Hepatocyte (in vitro differentiated cells): ENCODE measurements at regions not wholly inside any gene's neighbourhood (a gene's known extent, or its start where the extent isn't known, plus 50 kb on each side); places are given as distances from the start of the nearest gene placed in this dataset.

Source experiments
- DNase-seq: peaks from one replicate; pipeline ENCODE4 v3.0.0-alpha.2; 2016; ENCODE audit warnings: low spot score
- H2AFZ ChIP-seq: fragments of 200-600 bp; sonication (generic); 2 replicates; pipeline ENCODE4 v1.6.0; 2016; ENCODE audit warnings: antibody characterized with exemption, mild to moderate bottlenecking
- H3K27ac ChIP-seq: fragments of 200-600 bp; sonication (generic); 2 replicates; pipeline ENCODE4 v1.5.1; 2016; ENCODE audit warnings: mild to moderate bottlenecking
- H3K27me3 ChIP-seq: fragments of 200-600 bp; sonication (generic); 2 replicates; pipeline ENCODE4 v1.6.1; 2016
- H3K36me3 ChIP-seq: fragments of 200-600 bp; sonication (generic); replicated peaks from 2 replicates; pipeline ENCODE4 v1.5.1; 2016; ENCODE audit warnings: low read depth; ENCODE audit not compliant: insufficient read depth
- H3K4me1 ChIP-seq: fragments of 200-600 bp; sonication (generic); 2 replicates; pipeline ENCODE4 v1.5.1; 2016; ENCODE audit warnings: mild to moderate bottlenecking, moderate library complexity; ENCODE audit not compliant: insufficient read depth
- H3K4me2 ChIP-seq: fragments of 200-600 bp; sonication (generic); 2 replicates; pipeline ENCODE4 v1.6.0; 2016
- H3K4me3 ChIP-seq: fragments of 200-600 bp; sonication (generic); 2 replicates; pipeline ENCODE4 v1.5.1; 2016; ENCODE audit warnings: mild to moderate bottlenecking
- H3K79me2 ChIP-seq: fragments of 200-600 bp; sonication (generic); 2 replicates; pipeline ENCODE4 v1.6.0; 2017; ENCODE audit warnings: mild to moderate bottlenecking
- H3K9me2 ChIP-seq: fragments of 200-600 bp; sonication (generic); replicated peaks from 2 replicates; pipeline ENCODE4 v1.6.0; 2017; ENCODE audit warnings: mild to moderate bottlenecking; ENCODE audit not compliant: insufficient read depth
- H3K9me3 ChIP-seq: fragments of 200-600 bp; sonication (generic); 2 replicates; pipeline ENCODE4 v1.5.1; 2016; ENCODE audit warnings: low read depth, mild to moderate bottlenecking
- H4K20me1 ChIP-seq: fragments of 200-600 bp; sonication (generic); 2 replicates; pipeline ENCODE4 v1.6.0; 2016; ENCODE audit warnings: mild to moderate bottlenecking; ENCODE audit not compliant: insufficient read depth, poor library complexity, severe bottlenecking
- CTCF ChIP-seq: fragments of 200-600 bp; sonication (generic); IDR thresholded peaks from 2 replicates; pipeline ENCODE4 v1.5.1; 2016; ENCODE audit warnings: antibody characterized with exemption, mild to moderate bottlenecking; ENCODE audit not compliant: poor library complexity
- EZH2 ChIP-seq: fragments of 200-600 bp; sonication (generic); IDR thresholded peaks from 2 replicates; pipeline ENCODE4 v1.6.1; 2016; ENCODE audit warnings: antibody characterized with exemption, mild to moderate bottlenecking, borderline replicate concordance
- EZH2phosphoT487 ChIP-seq: fragments of 200-600 bp; sonication (generic); IDR thresholded peaks from one replicate; pipeline ENCODE4 v1.6.1; 2018; ENCODE audit warnings: antibody characterized with exemption, mild to moderate bottlenecking, low read depth, moderate library complexity; ENCODE audit not compliant: unreplicated experiment, severe bottlenecking
- WGBS: methylation state at CpG from one replicate; pipeline ENCODE4 v1.1.6; 2016; ENCODE audit warnings: low lambda C conversion rate; ENCODE audit errors: missing lambda C conversion rate; 5-methylcytosine and 5-hydroxymethylcytosine counted together

- no peaks in the 10 kb centered on the region for H3K36me3 ChIP-seq
- no peaks in the 10 kb centered on the region for H4K20me1 ChIP-seq
- H3K9me3 ChIP-seq, result no peaks in the 10 kb centered on the region
- no peaks in the 10 kb centered on the region for H3K79me2 ChIP-seq
- no peak overlapping the region for H3K27ac ChIP-seq
- no peaks in the 10 kb centered on the region for H3K9me2 ChIP-seq
- no peak overlapping the region for H3K4me3 ChIP-seq
- DNase-seq, result no peak
- no peaks in the 10 kb centered on the region for H3K27me3 ChIP-seq
- H2AFZ ChIP-seq, result no peak overlapping the region
- no peaks in the 10 kb centered on the region for H3K4me1 ChIP-seq
- no peak overlapping the region for H3K4me2 ChIP-seq
- TF ChIP-seq EZH2, result no peak
- no peak for TF ChIP-seq EZH2phosphoT487
- TF ChIP-seq CTCF, result no peak
- 83% methylated on average over 2 of the region's 2 CpGs for WGBS
These were observed 439.9 kb downstream of the BRINP1 start for GRCh38 chr9:118929287-118929686.

GRCh38 chr9:118931941-118932340 lies 437.3 kb downstream of the BRINP1 start:
- no peaks in the 10 kb centered on the region for H3K9me3 ChIP-seq
- no peak overlapping the region for H3K4me2 ChIP-seq
- H3K36me3 ChIP-seq, result no peaks in the 10 kb centered on the region
- H3K4me1 ChIP-seq, result no peaks in the 10 kb centered on the region
- H3K9me2 ChIP-seq, result no peaks in the 10 kb centered on the region
- TF ChIP-seq EZH2phosphoT487, result no peak
- TF ChIP-seq CTCF, result no peak
- no peak for TF ChIP-seq EZH2
- H3K79me2 ChIP-seq, result no peaks in the 10 kb centered on the region
- H3K27ac ChIP-seq, result no peak overlapping the region
- 67% methylated on average over 1 of the region's 1 CpG for WGBS
- no peak for DNase-seq
- H3K4me3 ChIP-seq, result no peak overlapping the region
- no peaks in the 10 kb centered on the region for H4K20me1 ChIP-seq
- no peak overlapping the region for H2AFZ ChIP-seq
- no peaks in the 10 kb centered on the region for H3K27me3 ChIP-seq

- no peak overlapping the region for H3K4me2 ChIP-seq
- H3K27me3 ChIP-seq, result no peaks in the 10 kb centered on the region
- H3K27ac ChIP-seq, result no peak overlapping the region
- H3K4me3 ChIP-seq, result no peak overlapping the region
- H3K36me3 ChIP-seq, result no peaks in the 10 kb centered on the region
- no peak overlapping the region for H2AFZ ChIP-seq
- H3K79me2 ChIP-seq, result no peaks in the 10 kb centered on the region
- no peak for TF ChIP-seq CTCF
- TF ChIP-seq EZH2phosphoT487, result no peak
- no peak for TF ChIP-seq EZH2
- no peaks in the 10 kb centered on the region for H4K20me1 ChIP-seq
- H3K4me1 ChIP-seq, result no peaks in the 10 kb centered on the region
- no peak for DNase-seq
- no peaks in the 10 kb centered on the region for H3K9me3 ChIP-seq
- H3K9me2 ChIP-seq, result no peaks in the 10 kb centered on the region
These were observed 430.7 kb downstream of the BRINP1 start for GRCh38 chr9:118938581-118938980.

GRCh38 chr9:118940473-118940872 lies 428.8 kb downstream of the BRINP1 start:
- Histone ChIP-seq H3K4me3 (no peak overlapping the region), H3K27ac (no peak overlapping the region), H2AFZ (no peak overlapping the region), H3K4me2 (no peak overlapping the region), H4K20me1 (no peaks in the 10 kb centered on the region), H3K9me3 (no peaks in the 10 kb centered on the region), H3K27me3 (no peaks in the 10 kb centered on the region), H3K36me3 (no peaks in the 10 kb centered on the region), H3K4me1 (no peaks in the 10 kb centered on the region), H3K79me2 (no peaks in the 10 kb centered on the region), H3K9me2 (no peaks in the 10 kb centered on the region)
- WGBS, result 47% methylated on average over 1 of the region's 1 CpG
- no peak for DNase-seq
- no peak for TF ChIP-seq EZH2phosphoT487
- TF ChIP-seq EZH2, result no peak
- TF ChIP-seq CTCF, result no peak
